HG03108 (cell line): ENCODE measurements at regions not wholly inside any gene's neighbourhood (a gene's known extent, or its start where the extent isn't known, plus 50 kb on each side); places are given as distances from the start of the nearest gene placed in this dataset.

Experiments
- ATAC-seq: cut with Tn5 transposase; IDR thresholded peaks from one replicate; pipeline ENCODE4 v1.9.1; 2021; ENCODE audit warnings: moderate library complexity; ENCODE audit not compliant: unreplicated experiment

GRCh38 chr22:34135749-34136148, 215.5 kb upstream of the LARGE1 start:
- no peak for ATAC-seq

- ATAC-seq: no peak
Measured at GRCh38 chr22:34150023-34150422, 229.7 kb upstream of the LARGE1 start.

DNA sequence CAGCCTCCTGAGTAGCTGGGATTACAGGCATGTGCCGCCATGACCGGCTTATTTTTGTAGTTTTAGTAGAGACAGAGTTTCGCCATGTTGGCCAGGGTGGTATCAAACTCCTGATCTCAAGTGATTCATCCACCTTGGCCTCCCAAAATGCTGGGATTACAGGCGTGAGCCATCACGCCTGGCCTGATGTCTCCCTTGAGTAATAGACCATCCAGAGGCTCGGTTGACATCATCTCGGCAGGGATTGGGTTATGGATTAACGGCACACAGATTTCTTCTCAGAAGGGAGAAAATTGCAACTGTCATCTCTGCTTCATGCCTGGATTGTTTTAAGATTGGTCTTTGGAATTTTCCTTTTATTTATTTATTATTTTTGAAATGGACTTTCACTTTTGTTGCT, 239.2 kb upstream of the LARGE1 start:
- ATAC-seq: no peak

- no peak for ATAC-seq
Measured at GRCh38 chr22:34160141-34160783, 240.0 kb upstream of the LARGE1 start.

- ATAC-seq: no peak
Measured at GRCh38 chr22:34161431-34162123, 241.3 kb upstream of the LARGE1 start.

GRCh38 chr22:34198976-34199375, 278.7 kb upstream of the LARGE1 start:
- no peak for ATAC-seq

DNA sequence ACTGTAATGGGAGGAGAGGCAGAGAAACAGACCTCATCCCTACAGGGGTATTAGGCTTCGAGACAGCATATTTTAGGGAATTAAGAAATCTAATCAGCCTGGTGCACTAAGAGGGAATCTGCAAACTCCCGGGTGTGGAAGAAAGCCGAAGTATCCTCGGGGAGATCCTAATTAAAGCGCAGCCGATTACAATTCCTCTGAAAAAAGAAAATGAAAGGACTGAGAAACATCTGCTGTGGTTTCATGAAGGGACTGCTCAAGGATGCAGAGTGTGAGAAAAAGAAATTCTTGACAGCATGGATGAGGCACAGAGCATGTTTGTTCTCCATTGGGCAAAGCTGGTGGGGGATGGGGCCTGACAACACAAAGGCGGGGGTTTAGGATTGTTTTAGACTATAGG, 290.0 kb upstream of the LARGE1 start:
- no peak for ATAC-seq

DNA sequence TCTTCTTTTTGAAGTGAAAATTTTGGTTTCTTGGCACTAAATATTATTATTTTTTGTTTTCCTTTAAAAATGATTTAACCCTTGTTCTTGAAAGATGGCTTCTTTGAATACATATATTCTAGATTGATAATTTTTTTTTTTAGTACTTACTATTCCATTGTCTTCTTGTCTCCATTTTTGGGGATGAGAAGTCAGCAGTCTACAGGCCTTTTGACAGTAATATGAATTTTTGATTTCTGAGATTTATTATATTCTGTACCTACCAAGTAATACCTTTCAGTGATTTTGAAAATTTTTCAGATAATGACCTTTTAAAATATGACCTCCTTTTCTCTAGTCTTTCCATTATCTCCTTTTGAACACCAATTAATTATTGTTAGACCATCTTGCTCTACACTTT, 294.1 kb upstream of the LARGE1 start:
- no peak for ATAC-seq

DNA sequence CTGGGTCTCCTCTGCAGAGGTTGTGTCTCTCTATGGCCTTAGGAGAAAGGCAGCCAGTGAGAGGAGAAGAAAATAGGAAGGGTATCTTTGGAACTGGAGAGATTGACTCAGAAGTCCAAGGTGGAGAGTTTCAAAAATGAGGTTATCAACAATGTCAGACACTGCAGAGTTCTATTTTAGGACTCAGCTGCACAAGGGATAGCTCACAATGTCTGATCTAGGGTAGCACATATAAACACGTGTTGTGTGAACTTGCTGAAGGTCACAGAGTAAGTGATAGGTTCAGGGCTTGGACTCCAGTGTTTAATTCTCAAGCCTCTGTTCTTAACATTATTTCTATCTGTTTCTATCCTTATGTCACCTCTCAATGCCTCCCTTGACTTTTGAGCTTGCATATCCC, 305.0 kb upstream of the LARGE1 start:
- ATAC-seq: no peak

DNA sequence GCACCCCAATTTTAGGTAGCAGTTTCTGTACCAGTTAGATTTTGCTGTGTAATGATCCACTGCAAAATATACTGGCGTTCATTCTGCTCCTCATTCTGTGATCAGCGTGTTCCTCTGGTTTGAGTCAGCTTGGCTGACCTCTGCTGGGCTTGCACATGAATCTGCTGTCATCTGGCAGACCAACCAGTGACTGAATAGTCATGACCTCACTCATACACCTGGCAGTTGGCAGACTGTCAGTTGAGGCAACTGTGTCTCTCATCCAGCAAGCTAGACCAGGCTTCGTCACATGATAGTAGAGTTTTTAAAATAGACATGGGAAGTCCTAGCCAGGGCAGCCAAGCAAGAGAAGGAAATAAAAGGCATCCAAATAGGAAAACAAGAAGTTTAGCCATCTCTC, 316.3 kb upstream of the LARGE1 start:
- ATAC-seq: no peak

DNA sequence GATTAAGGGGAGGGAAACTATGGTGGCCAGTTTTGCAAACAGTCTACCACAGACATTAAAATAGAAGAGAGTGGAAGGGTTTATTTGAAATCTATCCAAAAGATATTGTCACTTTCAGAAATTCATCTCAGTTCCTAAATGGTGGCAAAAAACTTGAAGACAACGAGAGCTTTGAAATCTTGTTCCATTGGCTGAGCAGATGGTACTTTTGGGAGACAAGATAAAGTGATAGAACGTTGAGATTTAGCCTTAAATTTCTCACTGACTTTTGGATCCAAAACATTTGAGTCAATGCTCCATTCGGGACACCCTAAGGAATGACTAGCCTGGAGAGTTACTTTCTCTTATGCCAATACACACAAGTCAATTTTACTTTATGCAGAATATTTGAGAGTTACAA, 319.1 kb upstream of the LARGE1 start:
- no peak for ATAC-seq

DNA sequence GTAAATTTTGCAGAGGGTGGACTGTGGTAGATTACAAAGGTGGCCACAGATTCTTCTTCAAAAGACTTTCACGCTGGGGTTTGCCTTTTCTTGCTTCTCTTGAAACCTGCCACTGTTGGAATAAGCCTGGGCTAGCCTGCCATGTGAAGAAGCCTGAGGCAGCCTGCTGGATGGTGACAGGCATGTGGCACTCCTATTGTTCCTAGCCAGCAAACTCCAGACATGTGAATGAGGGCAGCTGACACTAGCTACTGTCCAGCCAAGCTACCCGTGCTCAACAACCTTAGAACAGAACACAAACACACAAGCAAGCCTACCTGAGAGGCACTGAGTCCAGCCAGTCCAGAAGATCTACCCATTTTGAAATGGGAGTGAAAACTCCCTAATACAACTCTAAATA, 322.7 kb upstream of the LARGE1 start:
- ATAC-seq: no peak

DNA sequence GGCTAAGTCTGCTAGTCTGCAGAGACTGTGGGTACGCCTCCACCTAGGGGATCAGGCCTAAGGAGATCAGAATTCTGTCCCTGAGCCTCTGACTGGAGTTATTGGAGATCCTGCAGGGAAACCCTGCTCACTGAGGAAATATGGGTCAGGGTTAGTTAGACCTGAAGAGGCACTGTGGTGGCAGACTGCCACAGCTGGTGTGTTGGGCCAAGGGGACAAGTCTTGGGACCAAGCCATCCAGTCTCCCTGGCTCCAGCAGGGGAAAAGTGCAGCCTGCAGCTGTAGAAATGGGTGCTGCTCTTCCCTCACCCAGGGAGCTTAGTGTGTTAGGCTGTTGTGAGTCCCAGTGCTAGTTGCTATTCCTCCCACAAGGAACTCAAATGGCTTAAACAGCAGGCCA, 334.8 kb upstream of the LARGE1 start:
- ATAC-seq: no peak

DNA sequence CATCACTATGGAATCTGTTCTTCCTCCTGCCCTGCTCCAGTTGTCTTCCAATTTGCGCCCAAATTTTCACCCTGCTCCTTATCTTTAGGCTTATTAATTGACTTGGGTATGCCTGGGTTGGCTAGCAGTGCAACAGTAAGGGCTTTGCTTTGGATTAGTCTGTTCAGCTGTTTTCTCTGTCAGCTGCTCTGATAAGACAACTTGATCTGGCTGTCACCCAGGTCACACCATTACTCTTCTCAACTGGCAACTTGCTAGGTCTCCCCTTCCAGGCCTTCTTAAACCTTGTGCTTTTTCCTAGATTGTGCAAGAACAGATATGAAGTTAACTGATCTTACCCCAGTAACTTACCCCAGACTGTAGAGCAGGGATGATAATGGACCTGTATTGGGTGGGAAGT, 357.8 kb upstream of the LARGE1 start:
- ATAC-seq: no peak

- ATAC-seq: no peak
Measured at GRCh38 chr22:34281738-34282137, 361.5 kb upstream of the LARGE1 start.

DNA sequence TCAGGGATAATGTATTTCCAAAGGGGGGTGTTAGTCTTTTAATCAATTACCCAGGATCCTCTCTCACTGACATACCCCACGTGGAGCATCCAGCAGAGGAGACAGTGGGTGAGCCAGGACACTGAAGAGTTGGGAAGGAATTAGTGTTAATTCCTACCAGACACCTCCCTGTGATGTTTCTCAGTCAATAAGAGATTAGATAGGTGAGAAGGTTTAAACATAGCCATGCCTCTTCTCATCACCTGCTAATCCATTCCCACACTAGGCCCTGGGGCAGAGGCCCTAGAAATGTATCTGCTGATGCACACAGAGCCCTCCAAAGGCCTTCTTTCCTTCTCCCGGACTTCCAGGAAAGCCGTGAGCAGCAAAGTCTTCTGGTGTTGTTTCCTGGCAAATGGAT, 363.6 kb upstream of the LARGE1 start:
- ATAC-seq: no peak

DNA sequence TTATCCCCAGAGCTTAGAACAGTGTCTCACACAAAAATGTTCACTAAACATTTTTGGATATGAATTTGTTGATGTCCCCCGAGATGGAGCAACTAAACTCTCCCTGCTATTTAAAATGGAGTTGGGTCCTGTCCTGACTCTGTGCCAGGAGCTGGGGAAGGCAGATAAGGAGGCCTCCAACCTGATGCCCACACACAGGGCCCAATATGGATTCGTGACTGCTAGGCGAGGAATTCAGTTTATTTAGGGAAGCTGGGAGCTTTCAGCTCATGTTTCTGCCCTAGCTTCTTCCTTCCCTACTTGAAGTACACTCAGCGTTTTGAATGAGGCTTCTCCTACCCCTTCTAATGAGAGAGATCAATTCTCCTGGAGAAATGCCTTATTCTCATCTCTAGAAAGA, 373.0 kb upstream of the LARGE1 start:
- ATAC-seq: no peak

DNA sequence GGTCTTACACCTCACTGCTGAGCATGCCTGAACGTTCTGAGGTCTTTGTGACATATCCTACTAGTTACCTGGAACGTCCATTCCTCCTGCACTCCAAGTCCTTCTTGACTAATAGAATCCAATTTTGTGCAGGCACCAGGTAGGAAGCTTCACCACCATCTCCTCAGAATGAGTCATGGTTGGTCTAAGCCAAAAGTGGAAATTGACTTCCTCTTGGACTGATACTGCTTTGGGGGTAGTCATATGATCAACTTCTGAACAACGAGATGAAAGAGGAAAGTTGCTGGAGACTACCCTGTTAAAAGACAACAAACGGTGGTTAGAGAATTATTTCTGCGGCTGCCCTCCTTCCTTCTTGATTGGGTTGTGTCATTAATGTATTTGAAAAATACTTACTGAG, 374.2 kb upstream of the LARGE1 start:
- no peak for ATAC-seq

- ATAC-seq: no peak
Measured at GRCh38 chr22:34294986-34295385, 374.7 kb upstream of the LARGE1 start.

GRCh38 chr22:34296461-34296860, 376.2 kb upstream of the LARGE1 start:
- ATAC-seq: no peak

DNA sequence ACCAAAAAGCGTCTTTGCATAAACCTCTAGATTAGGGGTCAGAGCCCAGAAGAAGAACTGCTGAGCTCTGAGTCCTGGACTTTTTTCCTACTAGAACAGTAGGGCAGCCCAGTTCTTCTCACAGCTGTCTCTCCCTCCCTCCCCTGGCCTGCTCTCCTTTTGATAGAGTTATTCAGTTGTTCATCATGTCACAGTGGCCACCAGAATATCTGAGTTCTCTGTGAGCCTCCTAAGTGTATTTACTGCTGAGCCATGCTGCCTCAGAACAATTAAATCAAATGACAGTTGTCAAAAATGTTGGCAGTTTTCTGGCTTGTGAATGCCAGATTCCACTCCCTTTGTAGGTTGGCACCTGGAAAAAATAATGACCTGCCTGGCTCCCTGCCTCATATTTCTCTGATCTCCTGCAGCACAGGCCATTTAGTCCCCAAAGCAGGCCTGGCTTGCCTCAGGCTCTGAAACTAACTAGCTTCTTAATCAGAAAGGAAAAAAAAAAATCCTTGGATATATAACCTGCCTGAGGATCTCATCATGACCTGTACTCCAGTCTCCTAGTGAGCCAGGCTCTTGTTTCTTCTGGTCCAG, 377.4 kb upstream of the LARGE1 start:
- ATAC-seq: no peak

DNA sequence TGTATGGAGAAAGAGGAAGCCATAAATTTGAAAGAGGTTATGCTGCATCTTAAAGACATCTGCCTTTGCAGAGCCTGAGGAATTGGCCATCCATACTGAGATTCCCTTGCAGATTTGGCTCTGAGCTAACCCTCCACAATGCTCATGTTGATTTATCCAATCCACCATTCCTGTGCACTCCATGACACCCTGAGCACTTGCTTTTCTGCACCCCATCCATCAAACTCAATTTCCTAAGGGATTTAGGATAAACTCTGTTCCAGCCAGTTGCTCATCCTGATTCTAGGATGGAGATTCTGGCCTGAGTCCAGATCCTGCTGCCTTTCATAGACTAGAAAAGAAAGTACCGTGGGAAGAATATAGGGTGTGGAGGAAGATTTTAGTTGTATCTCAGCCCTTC, 379.2 kb upstream of the LARGE1 start:
- ATAC-seq: no peak

DNA sequence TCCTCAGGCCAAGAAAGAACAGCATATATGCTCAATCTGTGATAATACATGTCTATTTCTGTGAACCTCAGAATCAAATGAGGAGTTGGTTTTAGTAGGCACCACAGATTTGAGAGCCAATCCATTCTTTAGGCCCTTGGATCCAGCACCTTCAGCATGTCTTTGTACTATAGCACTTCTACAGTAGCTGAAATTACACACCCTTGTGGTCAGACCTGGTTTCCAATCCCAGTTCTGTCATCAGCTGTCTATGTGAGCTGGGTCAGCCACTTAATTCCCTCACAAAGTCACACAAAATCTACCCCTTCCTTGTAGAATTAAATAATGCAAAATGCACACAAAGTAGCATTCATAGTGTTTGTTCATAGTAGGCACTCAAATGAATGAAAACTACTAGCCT, 381.3 kb upstream of the LARGE1 start:
- no peak for ATAC-seq
